ENCODE measurements at regions not wholly inside any gene's neighbourhood (a gene's known extent, or its start where the extent isn't known, plus 50 kb on each side); places are given as distances from the start of the nearest gene placed in this dataset.

GRCh38 chr9:3161912-3162311 lies 318.0 kb upstream of the PUM3 start:
- DNase-seq (ENCODE audit: low read depth in 4 of 4, low spot score in 3 of 4): no peak

DNA sequence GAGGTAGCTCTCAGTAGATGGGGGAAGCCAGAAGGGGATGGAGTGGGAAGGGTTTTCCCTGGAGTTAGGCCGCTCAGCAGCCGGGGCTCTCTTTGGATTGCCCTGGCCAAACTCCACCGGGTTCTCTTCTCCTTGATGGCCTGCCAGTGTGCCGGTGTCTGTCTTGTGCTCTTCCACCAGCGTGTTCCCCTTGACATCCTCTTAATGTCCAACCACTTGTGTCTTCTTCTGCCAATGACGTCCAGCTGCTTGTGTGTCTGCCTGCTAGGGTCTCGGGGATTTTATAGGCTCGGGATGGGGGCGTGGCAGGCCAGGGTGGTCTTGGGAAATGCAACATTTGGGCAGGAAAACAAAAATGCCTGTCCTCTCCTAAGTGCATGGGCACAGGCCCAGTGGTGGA lies 313.1 kb upstream of the PUM3 start:
- no peak for DNase-seq (ENCODE audit: low read depth in 4 of 4, low spot score in 3 of 4)

DNA sequence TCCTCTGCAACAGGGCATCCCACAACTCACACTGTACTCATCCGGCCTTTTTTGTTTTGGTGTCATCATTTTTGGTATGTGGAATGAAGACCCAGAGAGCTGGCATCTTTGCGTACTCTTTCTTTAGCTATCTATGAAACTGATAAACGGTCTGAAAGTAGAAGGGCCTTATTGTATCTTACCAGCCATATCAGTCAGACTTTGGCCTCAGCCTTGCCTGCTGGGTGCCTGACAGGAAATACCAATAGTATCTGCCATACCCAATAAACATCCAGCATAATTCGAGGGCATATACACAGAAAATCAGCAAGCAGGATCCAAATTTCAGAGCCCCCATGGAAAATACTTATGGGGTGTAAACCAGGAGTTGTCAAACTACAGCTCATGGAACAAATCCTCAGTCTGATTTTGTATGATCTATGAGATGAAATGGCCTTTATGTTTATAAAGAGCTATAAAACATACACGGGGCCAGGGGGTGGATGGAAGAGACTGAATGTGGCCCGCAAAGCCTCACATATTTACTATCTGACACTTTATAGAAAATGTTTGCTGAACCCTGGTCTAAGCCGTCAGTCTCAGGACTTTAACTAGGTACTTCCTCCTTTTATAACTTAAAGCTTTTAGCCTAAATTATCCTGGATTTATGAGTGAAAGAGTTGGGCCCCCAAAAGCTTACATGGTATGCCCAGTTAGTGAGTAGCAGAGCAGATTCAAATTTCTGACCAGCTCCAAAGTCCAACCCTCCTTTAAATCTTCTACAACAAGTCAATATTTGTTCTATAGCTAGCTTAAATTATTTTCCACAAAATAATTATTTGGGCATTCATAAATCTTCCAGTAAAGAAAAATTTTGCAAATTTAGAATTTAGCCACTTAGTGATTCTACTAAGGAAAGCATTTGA lies 308.0 kb upstream of the PUM3 start:
- DNase-seq (ENCODE audit: low read depth in 4 of 4, low spot score in 3 of 4): no peak

DNA sequence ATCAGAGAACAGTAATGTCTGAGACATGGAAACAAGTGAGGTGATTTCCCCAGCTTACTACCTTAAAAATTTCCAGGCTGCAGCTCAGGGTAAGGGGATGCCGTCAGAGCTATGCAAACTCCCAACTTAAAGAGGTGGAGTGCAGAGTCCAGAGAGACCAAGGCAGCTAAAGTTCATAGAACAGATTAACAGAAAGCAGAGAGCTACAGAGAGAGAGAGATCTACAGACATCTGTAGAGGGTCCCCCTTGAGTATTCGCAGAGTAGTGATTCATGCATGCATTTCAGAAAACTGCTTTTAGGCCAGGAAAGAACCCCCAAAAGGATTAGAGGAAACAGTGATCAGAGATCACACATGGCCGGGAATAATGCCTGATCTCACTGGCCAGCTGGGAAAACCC lies 306.2 kb upstream of the PUM3 start:
- DNase-seq (ENCODE audit: low read depth in 4 of 4, low spot score in 3 of 4): no peak

DNA sequence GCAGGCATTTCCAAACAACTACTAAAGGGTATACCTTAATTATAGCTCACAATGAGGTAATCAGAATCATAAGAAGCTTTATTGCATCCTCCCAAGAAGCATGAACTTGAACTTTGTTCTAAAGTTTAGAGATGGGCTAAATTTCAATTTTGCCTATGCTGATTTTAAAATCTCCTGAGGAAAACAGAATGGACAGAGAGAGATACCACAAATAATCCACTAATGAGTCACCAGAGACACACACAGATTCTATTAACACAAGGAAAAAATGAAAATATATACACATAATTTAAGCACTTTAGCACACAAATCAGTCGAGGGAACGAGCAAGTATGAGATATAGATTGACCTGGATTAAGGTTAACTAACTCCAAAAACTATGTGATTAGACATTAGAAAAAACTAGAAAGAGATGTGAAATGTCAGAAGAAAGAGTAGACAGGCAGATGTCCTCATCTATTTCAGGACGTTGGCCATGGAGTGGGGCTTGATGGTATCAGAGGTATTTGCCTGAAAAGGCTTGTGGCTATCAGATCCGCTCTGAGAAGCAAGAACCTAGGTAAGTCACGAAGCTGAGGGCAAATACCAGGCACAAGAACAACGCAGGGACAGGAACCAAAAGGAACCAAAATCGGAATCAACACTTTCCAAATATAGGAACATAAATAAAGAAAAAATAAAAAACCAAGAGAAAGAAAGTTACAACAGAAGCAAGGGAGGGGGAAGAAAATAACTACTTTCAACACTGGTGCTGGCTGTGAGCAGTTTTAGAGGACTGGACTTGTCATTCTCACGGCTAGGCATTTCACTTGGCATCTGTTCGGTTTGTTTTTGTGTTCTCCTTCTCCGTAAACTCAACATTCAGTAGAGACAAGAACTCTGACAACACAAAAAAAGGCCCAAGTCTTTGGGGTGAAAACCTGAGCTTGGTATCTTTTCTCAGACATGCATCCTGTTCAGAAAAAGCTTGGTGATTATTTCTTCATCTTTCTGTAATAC lies 294.6 kb upstream of the PUM3 start:
- no peak for DNase-seq (ENCODE audit: low read depth in 4 of 4, low spot score in 3 of 4)

GRCh38 chr9:3137347-3137695 lies 293.4 kb upstream of the PUM3 start:
- DNase-seq (ENCODE audit: low read depth in 4 of 4, low spot score in 3 of 4): no peak

GRCh38 chr9:3136686-3137346 lies 292.9 kb upstream of the PUM3 start:
- no peak for DNase-seq (ENCODE audit: low read depth in 4 of 4, low spot score in 3 of 4)

- no peak for DNase-seq (ENCODE audit: low read depth in 4 of 4, low spot score in 3 of 4)
Observed at GRCh38 chr9:3136230-3136629, 292.3 kb upstream of the PUM3 start.

GRCh38 chr9:3127564-3127963 lies 283.7 kb upstream of the PUM3 start:
- DNase-seq (ENCODE audit: low read depth in 4 of 4, low spot score in 3 of 4): no peak

DNA sequence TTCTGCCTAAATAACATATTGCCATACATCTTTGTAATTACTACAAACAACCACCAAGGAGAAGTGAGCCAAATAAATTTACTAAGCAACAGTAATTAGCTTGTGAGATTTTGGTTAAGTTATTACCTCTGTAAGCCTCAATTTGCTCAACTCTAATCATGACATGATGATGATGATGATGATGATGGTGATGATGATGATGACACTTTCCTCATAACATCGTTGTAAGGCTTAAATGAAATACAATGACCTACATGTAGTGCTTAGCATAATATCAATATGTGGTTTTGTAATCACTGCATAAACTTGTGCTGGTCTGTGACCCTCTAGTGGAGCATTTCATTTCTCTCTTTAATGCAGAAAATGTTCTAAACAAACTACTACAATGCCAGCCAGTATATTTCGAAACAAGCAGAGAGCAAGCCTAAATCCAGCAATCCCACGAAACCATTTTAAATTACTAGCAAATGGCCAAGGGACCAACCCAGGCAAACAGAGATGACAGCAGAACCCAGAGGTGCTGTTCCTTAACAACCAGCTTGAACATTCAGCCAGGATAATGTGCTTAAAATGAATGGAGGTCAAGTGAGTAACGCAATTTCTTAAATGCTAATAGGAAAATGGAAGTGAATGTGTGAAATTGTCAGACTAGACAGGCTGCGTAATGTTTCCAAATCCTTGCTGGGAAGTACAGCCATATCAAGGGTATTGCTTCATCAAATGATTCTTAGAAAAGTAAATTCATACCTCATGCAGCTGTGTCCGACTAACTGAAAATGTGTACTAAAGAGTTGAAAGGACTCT lies 281.9 kb upstream of the PUM3 start:
- no peak for DNase-seq (ENCODE audit: low read depth in 4 of 4, low spot score in 3 of 4)

DNA sequence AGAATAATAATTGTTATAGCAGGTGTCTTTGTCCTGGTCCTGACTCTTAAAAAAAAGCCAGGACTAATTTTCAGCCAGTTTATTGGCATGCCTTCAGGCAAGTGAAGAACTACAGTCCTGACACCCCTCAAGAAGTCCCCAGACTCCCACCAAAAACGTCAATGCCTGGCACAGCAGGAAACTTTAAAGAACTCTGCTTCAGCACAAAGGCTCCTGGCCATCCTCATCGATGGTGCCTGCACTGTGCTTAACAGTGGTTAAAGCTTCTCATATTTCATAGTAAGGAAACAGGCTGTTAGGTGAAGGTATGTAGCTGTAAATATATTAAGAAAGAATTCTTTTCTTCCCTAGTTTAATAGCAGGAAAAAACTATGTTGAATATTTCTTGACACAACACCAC lies 280.1 kb upstream of the PUM3 start:
- no peak for DNase-seq (ENCODE audit: low read depth in 4 of 4, low spot score in 3 of 4)

DNA sequence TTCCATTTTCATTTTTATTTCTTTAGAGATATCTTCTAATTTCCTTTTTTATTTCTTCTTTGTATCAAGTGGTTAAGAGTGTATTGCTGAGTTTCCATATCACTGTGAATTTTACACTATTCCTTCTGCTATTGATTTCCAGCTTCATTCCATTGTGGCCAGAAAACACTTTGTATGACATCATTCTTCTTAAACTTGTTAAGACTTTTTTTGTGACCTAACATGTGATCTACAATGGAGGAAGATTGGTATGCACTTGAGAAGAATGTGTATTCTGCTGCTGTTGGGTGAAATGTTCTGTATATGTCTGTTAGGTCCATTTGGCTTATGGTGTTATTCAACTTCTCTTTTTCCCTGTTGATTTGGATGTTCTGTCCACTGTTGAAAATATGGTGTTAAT lies 274.2 kb upstream of the PUM3 start:
- DNase-seq (ENCODE audit: low read depth in 4 of 4, low spot score in 3 of 4): no peak

DNA sequence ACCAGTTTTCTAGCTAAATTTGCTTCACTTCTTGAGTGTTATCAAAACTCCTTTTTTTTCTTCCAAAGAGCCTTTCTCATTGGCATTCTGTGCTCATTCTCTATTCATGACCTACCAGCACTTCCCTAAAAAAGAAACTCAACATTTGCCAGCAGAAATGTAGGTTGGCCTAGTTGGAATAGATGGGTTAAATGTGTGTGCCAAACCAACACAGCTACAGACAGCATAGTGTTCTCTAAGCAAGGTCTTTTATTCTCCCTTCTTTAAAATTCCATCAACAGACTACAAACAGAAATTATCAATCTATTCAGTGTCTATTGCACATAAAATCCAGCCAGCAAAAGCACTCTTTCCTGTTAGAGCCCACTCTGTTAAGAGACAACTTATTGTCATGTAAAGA lies 255.8 kb upstream of the PUM3 start:
- no peak for DNase-seq (ENCODE audit: low read depth in 4 of 4, low spot score in 3 of 4)

DNA sequence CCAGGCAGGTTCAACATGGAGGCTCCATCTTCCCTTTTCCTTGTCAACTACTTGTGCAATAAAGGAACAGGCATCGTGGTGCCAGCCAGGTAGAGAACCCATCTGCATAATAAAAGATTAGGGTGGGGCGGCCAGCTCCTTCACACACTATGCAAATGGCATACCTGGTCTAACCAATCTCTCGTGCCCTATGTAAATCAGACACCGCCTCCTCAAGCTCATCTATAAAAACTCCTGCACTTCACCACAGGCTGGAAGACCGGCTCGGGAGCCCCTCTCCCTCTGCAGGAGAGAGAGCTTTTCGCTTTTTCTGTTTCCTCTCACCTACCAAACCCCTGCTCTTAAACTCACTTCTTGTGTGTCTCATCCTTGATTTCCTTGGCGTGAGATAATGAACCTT lies 244.3 kb upstream of the PUM3 start:
- DNase-seq (ENCODE audit: low read depth in 4 of 4, low spot score in 3 of 4): no peak

DNA sequence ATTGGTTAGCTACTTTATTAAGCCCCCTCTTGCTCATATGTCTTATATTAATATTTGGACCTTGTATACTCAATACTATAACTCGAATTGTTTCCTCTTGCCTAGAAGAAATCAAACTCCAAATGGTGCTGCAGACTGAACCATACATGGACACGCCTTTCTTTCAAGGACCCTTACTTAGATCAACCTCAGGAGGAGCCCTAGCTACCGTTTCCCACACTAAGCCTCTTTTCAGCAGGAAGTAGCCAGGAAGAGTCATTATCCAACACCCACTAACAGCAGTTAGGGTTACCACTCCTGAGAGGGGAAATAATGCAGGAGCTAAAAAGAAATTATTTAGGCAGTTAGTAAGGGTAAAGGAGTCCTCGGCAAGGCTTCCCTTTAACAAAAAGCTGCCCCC lies 243.8 kb upstream of the PUM3 start:
- no peak for DNase-seq (ENCODE audit: low read depth in 4 of 4, low spot score in 3 of 4)

- DNase-seq (ENCODE audit: low read depth in 4 of 4, low spot score in 3 of 4): no peak
Observed at GRCh38 chr9:3080951-3081350, 237.1 kb upstream of the PUM3 start.

- DNase-seq (ENCODE audit: low read depth in 4 of 4, low spot score in 3 of 4): no peak
Observed at GRCh38 chr9:3074247-3074646, 230.4 kb upstream of the PUM3 start.

DNA sequence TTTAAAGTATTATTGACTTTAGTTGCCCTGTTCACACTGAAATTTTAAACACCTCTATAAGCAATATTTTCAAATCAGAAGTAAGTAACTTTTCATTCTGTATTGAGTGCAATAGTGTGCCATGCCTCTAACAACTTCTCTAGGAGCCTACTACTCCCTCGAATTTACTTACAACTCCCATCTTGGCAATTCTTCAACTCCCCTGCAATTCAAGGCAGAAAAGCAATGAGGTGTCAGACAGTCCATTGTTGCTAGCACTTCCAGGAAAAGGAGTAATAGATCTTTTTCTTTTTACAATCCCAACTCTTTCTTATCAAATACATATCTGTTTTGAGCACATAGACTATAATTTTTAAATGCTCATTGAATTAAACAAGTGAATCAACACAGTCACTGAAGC lies 222.7 kb upstream of the PUM3 start:
- DNase-seq (ENCODE audit: low read depth in 4 of 4, low spot score in 3 of 4): no peak

- DNase-seq (ENCODE audit: low read depth in 4 of 4, low spot score in 3 of 4): no peak
Observed at GRCh38 chr9:3059781-3060468, 216.0 kb upstream of the PUM3 start.

- DNase-seq (ENCODE audit: low read depth in 4 of 4, low spot score in 3 of 4): no peak
Observed at GRCh38 chr9:3058409-3058808, 214.5 kb upstream of the PUM3 start.

All from right renal pelvis (tissue), 4 donors.